ENCODE measurements at regions not wholly inside any gene's neighbourhood (a gene's known extent, or its start where the extent isn't known, plus 50 kb on each side); places are given as distances from the start of the nearest gene placed in this dataset.

DNA sequence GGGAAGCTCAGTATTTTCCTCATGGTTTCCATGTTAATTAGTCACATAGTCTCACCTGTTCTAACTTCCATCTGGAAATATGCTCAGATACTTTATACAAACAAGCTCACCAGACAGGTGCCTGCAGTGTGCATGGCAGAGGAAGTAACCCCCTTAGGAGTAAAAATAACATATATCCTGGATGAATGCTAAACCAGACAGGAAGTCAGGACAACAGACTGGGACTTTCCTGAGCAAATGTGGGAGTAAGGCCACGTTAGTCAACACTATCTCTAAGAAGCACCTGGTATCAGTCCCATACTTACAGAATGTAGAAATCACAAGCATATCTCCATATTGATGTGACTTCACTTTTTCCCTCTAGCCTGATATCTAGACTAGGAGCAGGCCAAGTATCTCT, 128.4 kb downstream of the SEC61B start:
- no peaks in the 10 kb centered on the region for H3K27me3 ChIP-seq (ENCODE audit: low read depth)
- H3K4me1 ChIP-seq: no peaks in the 10 kb centered on the region
- H3K36me3 ChIP-seq: no peaks in the 10 kb centered on the region
- no peaks in the 10 kb centered on the region for H3K9me3 ChIP-seq (replicated peaks)
- intact Hi-C loops (cut with micrococcal nuclease): no loop called here
- TF ChIP-seq, protein P1, sequence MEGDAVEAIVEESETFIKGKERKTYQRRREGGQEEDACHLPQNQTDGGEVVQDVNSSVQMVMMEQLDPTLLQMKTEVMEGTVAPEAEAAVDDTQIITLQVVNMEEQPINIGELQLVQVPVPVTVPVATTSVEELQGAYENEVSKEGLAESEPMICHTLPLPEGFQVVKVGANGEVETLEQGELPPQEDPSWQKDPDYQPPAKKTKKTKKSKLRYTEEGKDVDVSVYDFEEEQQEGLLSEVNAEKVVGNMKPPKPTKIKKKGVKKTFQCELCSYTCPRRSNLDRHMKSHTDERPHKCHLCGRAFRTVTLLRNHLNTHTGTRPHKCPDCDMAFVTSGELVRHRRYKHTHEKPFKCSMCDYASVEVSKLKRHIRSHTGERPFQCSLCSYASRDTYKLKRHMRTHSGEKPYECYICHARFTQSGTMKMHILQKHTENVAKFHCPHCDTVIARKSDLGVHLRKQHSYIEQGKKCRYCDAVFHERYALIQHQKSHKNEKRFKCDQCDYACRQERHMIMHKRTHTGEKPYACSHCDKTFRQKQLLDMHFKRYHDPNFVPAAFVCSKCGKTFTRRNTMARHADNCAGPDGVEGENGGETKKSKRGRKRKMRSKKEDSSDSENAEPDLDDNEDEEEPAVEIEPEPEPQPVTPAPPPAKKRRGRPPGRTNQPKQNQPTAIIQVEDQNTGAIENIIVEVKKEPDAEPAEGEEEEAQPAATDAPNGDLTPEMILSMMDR (IDR thresholded peaks at IDR 0.05; ENCODE audit: borderline replicate concordance): no peak
- no peak overlapping the region for H3K4me3 ChIP-seq
- no peak for DNase-seq
- H3K27ac ChIP-seq (replicated peaks): no peak overlapping the region

DNA sequence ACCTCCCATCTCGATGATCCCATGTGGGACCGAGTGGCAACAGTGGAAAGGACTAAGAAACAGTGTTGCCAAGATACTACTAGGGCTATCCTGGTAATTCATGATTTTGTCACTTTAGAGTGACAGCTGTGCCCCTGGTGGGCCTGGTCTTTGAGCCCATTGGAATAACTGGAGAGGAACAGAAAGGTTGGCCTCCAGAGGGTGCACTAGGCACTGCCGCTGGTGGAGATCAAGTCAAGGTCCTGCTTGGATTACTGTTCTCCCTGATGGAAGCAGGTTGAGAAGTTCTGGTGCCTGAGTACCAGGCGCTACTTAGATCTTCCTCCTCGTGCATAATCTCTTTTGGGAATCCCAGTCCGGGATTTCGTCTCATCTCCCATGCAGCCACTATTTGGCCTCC, 129.6 kb downstream of the SEC61B start:
- H3K4me1 ChIP-seq: peaks cover 8% of the 10 kb centered on the region
- TF ChIP-seq, protein P1 (IDR thresholded peaks at IDR 0.05; ENCODE audit: borderline replicate concordance): peak; percentile 40
- no peak overlapping the region for H3K4me3 ChIP-seq
- H3K9me3 ChIP-seq (replicated peaks): no peaks in the 10 kb centered on the region
- intact Hi-C loops (cut with micrococcal nuclease): no loop called here
- no peak for DNase-seq
- no peaks in the 10 kb centered on the region for H3K27me3 ChIP-seq (ENCODE audit: low read depth)
- H3K27ac ChIP-seq (replicated peaks): no peak overlapping the region
- no peaks in the 10 kb centered on the region for H3K36me3 ChIP-seq

DNA sequence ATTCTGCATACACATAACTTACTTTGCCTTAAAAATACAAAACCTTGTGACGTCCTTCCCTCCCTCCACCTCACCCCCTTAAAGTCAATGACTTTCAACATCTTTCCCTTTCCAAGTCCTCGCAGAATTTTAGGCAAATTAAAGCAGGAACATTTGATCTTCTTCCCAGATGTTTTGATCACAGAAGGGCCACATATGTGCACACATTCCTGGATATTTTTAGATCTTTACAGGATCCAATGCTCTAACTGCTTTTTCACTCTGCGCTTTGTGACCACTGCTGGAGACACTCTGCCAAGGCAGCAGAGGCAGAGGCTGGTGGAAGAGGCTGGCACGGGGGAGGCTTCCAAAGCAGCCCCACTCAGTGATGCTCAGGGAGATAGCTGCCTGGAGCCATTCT, 130.7 kb downstream of the SEC61B start:
- intact Hi-C loops (cut with micrococcal nuclease): no loop called here
- Histone ChIP-seq H3K27ac (replicated peaks) (no peak overlapping the region), H3K36me3 (no peaks in the 10 kb centered on the region), H3K9me3 (replicated peaks) (no peaks in the 10 kb centered on the region), H3K4me3 (no peak overlapping the region), H3K4me1 (peaks cover 14% of the 10 kb centered on the region), H3K27me3 (ENCODE audit: low read depth) (no peaks in the 10 kb centered on the region)
- TF ChIP-seq, protein P1 (IDR thresholded peaks at IDR 0.05; ENCODE audit: borderline replicate concordance): no peak
- no peak for DNase-seq

DNA sequence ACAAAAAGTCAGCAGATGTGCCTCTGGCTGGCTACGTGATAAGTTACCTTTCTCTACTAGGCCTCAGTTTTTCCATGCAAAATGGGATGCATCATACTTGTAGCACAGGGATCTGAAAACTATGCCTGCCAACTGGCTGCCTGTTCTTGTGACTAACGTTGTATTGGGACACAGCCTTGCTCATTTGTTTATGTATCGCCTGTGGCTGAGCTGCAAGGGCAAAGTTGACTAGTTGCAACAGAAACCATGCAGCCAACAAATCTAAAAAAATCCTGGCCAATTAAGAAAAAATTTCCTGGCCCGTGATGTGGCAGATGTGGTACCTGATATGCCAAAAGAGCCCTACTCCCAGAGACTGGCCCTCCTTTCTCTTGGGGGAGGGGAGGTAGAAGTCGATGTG, 131.3 kb downstream of the SEC61B start:
- DNase-seq: no peak
- Histone ChIP-seq H3K4me3 (no peak overlapping the region), H3K27ac (replicated peaks) (no peak overlapping the region), H3K9me3 (replicated peaks) (no peaks in the 10 kb centered on the region), H3K4me1 (peaks cover 19% of the 10 kb centered on the region), H3K36me3 (no peaks in the 10 kb centered on the region), H3K27me3 (ENCODE audit: low read depth) (no peaks in the 10 kb centered on the region)
- intact Hi-C loops (cut with micrococcal nuclease): no loop called here
- TF ChIP-seq, protein P1 (IDR thresholded peaks at IDR 0.05; ENCODE audit: borderline replicate concordance): no peak

DNA sequence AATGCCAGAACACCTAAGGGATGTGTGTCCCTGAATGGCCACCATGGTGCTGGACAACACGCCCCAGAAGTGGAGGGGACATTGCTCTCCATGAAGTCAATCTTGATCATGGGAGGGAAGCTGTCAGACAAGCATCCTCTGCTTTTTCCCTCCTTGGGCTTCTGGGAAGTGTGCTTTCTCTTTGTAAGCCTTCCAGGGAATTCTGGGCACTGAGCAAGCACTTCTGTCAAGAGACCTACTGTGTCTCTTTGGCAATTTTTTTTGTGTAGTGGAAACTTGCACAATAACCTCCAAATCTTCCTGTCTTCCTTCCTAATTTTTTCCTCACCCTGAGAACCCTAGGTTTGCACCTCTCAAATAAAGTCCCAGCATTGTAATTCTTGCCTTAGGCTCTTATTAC, 132.0 kb downstream of the SEC61B start:
- DNase-seq: no peak
- no peaks in the 10 kb centered on the region for H3K9me3 ChIP-seq (replicated peaks)
- TF ChIP-seq, protein P1 (IDR thresholded peaks at IDR 0.05; ENCODE audit: borderline replicate concordance): no peak
- H3K4me1 ChIP-seq: peaks cover 26% of the 10 kb centered on the region
- H3K27me3 ChIP-seq (ENCODE audit: low read depth): no peaks in the 10 kb centered on the region
- intact Hi-C loops (cut with micrococcal nuclease): no loop called here
- no peak overlapping the region for H3K27ac ChIP-seq (replicated peaks)
- no peaks in the 10 kb centered on the region for H3K36me3 ChIP-seq
- H3K4me3 ChIP-seq: no peak overlapping the region

DNA sequence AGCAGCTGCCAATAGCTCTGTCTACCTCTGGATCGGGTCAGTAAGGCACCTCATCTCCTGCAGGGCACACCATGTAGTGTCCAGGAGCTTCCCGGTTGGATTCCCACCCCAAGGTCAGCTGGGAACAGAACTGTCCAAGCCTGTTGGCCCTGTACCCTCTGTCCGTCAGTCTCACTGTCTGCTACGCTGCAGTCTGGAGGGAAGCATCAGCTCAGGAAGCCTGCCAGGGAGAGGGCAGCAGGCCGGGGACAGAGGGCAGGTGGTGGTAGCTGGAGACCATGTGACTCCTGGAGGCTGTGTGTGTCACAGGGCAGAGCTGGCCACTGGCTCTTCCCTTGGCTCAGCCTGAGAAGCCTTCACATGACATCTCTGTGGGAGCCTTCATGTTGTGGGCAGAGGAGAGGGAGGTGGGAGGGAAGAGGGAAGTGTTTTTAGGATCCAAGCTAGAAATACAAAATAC, 134.5 kb downstream of the SEC61B start:
- Histone ChIP-seq H3K9me3 (replicated peaks) (no peaks in the 10 kb centered on the region), H3K4me1 (peaks cover 39% of the 10 kb centered on the region), H3K4me3 (no peak overlapping the region), H3K27ac (replicated peaks) (peak overlapping the region; percentile 86), H3K36me3 (no peaks in the 10 kb centered on the region), H3K27me3 (ENCODE audit: low read depth) (peaks cover 6% of the 10 kb centered on the region)
- intact Hi-C loops (cut with micrococcal nuclease): no loop called here
- peak; percentile 72 for DNase-seq
- TF ChIP-seq, protein P1 (IDR thresholded peaks at IDR 0.05; ENCODE audit: borderline replicate concordance): no peak

All from left ventricle myocardium inferior (tissue), 1 donor.